ENCODE measurements at regions not wholly inside any gene's neighbourhood (a gene's known extent, or its start where the extent isn't known, plus 50 kb on each side); places are given as distances from the start of the nearest gene placed in this dataset.
"Not testable (repeated sequence)": the region's sequence is repeated elsewhere in the genome, so short reads cannot be mapped to it uniquely, and the experiment has no call there.

DNA sequence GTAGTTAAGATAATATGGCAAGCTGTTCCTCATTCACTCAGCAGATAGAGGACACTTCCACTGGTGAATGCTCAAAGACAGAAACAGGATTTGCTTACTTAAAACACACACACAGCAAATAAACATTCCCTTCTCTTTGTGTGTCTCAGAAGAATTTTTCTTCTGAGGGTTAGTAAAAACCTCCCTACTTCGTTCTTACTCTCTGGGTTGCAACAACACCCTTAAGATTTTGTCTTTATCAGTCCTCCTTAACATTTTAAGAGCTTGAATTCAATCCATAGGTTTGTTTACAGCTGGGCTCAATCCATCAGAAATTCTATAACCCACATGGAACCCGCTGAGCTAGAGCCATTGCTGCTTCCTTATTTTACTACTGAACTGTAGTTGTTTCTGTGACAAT lies 237.4 kb upstream of the PIK3R1 start:
- DNase-seq: no peak

DNA sequence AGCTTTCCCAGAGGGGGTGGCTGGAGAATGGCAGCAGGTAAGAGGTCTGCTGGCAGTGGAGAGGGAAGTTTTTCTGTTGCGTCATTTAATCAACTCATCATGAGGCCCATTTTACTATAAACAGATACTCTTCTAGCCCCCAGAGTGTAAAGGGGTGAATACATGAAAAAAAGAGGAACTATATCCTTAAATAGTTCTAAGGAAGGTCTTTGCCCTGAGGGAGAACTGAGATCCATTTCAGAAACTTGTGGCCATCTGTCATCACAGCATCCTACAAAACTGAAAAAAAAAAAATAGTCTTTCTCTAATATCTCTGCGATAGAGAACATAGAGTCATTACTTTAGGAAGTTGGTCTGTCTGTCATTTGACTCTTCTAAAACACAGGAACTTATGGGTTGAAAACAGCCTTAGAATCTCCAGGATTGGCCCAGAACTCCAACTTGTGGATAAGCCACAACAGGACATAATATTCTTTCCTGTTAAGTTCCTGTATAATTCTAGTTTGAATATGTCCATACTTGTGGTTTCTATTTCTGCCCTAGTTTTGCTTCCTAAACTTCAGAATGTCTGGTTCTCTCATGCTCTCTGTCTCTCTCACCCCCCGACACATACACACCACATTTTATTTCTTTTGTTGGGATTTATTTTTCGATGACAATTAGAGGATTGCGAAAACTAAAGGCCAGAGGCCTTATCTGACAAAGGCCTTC lies 238.5 kb upstream of the PIK3R1 start:
- DNase-seq: no peak

DNA sequence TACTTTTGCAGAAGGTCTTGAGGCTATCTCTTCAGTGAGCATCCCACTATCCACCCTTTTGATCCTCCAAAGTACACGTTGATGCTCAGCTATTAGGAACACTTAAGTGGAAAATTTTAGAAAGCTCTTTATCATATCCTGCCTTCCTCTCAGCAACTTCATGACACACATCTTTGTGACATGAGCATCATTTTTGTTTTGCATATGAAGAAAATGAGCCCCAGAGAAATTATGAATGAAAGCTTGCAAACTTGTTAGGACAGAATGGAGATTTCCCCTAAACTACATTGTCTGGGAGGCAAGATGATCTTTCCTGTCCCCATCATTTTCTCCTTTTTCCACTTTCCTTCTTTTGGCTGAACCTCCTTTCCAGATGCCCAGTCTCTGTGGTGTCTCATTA lies 239.4 kb upstream of the PIK3R1 start:
- no peak for DNase-seq

DNA sequence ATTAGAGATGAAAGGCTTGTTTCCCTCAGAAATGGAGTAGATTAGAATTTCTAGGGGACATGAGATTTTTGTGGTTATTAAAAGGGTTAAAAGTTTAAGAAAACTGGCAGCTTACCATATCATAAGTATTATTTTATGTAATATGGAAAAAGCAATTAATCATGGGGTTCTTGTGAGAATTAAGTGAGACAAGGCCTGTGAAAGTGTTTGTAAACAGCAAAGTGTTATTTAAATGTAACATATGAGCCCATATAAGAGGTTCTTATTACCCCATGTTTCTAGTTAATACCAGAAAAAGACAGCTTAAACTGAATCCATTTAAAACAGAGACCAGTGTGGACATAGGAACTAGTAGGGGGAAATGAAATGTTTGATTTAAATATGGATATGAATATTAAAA lies 241.1 kb upstream of the PIK3R1 start:
- DNase-seq: no peak

DNA sequence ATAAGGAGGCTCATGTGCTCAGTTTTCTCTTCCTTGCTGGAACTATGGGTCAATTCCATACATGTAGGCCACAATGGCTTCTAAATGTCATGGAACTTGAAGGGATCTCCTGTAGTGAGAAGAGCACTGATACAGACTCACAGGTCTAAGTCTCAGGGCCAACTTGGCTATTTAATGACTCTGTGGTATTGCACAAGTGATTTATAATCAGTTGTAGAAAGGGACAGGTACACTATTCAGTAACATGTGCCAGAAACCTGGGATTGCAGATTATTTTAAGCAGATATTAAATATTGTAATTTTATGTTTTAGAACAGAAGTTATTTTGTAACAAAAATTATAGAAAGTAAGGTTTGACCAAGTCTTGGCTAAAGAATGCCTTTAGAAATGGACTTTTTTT lies 241.5 kb upstream of the PIK3R1 start:
- DNase-seq: no peak

DNA sequence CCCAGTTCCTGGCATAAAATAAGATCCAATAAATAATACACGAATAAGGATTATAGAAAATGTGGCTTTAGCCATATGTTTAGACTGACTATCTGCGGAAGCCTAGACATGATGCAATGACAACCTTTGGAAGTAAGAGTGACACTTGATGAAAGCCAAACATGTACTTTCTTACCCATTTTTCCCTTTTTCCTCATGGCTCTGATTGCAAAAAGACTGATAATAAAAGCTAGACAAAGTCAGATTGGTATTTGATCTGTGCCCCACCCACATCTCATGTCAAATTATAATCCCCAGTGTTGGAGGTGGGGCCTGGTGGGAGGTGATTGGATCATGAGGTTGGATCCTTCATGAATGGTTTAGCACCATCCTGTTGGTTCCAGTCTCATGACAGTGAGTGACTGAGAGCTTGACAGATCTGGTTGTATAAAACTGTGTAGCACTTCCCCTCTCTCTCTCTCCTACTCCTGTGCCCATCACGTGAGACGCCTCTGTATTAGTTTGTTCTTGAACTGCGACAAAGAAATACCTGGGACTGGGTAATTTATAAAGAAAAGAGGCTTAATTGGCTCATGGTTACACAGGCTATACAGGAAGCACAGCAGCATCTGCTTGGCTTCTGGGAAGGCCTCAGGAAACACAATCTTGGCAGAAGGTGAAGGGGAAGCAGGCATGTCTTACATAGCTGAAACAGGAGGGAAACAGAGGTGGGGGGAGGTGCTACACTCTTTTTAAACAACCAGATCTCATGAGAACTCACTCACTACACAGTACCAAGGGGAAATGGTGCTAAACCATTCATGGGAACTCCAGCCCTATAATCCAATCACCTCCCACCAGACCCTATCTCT lies 243.4 kb upstream of the PIK3R1 start:
- no peak for DNase-seq

DNA sequence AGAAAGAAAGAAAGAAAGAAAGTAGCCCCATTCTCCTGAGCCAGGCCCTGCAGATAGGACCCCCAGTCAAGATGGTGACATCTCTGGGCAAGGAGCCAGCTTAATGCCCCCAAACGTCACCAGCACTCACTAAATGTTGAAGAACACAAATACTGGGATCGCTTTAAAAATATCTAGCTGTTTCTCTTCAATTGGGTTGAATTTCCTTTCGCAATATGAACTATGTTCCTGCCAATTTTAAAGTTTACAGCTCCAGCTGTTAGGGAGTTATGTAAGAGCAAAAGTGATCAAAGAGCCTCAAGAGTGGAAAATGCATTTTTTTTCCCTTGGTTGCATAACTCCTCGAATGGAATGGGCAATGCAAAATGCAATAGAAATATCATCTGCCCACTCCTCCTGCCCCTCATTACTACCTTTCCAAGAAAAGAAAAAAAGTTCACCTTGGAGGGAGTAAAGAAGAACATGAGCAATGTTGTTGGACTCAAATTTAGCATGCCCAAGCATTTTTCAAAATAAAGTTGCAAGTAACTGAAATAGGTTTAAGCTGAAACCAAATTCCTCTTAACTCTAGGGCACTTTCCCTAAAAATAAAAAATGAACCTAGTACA lies 244.2 kb upstream of the PIK3R1 start:
- no peak for DNase-seq

DNA sequence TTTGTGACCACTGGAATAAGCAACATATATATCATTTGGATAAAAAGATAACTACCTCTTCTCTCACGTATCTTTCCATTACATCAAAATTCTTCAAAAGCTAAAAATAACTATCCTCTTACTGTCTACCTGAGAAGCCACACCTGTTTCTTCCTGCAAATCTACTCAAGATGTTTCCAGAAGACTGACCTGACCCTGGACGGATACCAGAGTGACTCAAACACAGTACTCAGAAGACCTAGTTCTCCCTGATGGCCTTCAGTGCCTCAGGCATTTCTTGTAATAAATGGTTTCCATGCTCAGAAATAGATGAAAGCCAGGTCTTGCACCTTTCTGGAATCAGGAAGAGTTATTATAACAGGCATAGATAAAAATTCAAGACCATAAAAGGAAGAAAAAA lies 245.9 kb upstream of the PIK3R1 start:
- no peak for DNase-seq

DNA sequence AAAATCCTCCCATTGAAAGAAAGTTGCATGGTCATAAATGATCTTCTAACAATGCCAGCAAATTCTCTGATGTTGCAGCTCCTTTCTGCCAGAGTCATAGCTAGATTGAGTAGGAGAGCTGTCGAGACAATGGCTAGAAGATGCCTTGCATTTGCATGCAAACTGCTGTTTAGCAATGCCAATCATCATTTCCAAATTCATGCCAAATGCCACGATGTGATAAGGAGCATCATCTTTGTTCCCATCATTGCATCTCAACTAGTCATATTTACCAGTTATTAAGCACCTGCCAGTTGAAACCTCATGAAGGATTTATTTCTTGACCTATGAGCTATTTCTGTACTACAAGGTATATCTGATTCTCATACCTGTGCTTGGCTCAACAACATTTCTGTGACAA lies 246.4 kb upstream of the PIK3R1 start:
- DNase-seq: no peak

DNA sequence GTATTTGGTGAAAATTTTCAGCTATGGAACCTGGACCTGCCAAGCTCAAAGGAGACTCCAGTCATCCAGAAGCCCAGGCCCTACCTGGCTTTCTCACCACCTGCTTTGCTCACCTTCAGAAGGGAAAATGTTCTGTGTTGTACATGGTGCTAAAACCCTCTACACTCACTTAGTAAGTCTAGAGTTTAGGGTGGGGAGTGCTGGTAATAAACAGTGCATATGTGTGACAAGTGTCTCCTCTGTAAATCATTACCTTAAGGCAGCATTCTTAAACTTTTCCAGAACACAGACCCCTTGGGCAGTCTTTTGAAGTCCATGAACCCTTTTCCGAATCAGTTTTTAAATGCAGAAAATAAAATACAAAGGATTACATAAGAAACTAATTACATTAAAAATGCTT lies 248.8 kb upstream of the PIK3R1 start:
- DNase-seq: no peak

DNA sequence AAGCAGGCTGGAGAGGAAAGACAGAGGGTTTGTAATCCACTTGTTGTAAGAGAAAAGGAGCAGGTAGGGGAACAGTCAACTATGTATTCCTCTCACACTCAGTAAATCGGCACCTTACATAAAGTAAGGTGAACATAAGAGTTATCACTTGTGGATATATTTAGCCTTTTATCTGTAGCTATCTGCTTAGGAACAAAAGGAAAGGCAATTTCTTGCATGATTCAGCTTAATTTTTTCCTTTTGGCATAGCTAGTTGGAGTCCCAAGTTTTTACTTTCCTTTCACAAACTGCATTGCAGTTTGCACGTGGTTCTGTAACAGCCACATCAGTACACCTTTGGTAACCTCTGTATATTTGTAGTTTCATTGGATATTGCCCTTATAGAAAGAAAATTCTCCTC lies 250.9 kb upstream of the PIK3R1 start:
- DNase-seq: no peak

DNA sequence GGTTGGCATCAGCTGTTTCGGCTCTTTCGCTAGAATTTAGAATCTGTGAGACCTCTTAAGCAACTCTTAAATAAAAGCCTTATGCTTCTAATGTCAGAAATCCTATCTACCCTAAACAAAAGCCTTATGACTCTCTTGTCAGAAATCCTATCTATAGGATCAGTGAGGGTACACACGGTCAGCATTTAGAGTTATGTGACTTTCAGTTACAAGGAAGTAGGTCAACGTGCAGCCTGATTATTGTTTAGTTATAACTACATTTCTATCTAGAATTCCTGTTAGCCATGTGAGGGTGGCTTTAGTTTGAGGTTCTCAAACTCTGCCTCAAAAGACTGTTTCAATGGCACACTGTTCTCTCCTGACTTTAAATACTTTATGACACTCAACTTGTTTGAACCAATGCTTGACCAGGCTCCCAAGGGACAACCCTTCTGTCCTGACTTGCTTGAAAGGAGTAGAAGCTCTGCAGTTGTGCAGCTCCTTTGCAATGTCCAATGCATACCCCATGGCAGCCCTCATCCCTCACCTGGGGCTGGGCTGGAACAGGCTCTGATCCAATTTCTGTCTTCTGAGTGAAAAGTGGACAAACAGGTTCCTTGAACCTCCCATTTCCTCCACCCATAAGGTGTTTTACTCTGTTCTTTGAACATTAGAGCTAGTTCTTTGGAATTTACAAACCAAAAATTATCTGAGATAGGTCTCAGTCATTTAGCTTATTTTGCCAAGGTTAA lies 251.6 kb upstream of the PIK3R1 start:
- DNase-seq: no peak

DNA sequence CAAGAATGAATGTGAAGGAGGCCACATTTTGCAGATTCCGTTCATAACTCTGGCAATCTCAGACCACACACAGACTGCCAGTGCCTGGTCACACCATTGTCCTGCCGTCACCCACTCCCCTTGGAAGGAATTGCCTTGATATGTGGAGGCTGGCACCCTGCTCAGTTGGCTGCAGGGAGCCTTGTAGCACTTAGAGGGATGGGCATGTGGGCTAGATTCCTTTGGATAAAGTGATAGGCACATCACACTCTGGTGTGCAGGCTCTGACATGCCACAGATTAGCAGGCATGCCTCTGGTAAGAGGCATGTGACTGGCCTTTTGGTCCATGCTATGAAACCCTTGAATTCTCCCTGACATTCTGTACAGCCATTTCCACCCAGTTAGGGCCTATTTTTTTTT lies 254.6 kb upstream of the PIK3R1 start:
- no peak for DNase-seq

DNA sequence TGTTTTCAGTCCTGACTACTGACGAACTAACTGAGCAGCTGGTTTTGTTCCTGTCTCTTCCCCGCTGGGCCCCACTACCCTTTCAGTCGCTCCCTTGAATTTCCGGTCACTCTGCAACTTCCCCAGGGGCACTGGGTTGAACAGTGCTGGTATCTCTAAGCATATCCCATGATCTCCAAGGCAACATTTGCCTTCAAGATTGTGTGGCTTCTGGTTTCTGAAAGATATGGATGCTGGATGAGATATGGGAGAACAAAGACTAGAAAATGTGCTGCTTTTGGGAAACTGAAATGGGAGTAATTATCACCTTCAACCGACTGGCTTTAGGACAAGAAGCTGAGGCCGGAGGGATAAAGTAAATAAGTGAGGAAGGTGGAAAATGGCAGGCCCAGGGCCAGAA lies 258.2 kb upstream of the PIK3R1 start:
- DNase-seq: no peak

DNA sequence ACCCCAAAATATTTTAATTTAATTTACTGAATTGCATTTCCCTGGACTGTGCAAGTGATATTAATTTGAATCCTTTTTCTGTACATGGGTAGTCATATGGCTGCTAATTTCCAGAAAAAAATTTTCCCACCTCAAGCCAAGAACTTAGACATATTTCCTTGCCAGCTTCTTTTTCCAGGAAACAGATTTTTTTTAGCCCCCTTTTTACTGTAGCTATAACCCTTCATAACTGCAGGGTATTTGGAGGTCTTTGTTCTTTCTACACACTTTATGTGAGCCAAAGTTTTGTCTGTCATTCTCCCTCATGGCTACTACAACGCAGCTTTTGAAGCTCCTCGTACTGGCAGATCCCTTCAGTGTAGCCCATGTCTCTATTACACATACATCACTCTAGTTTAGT lies 261.2 kb upstream of the PIK3R1 start:
- DNase-seq: no peak

DNA sequence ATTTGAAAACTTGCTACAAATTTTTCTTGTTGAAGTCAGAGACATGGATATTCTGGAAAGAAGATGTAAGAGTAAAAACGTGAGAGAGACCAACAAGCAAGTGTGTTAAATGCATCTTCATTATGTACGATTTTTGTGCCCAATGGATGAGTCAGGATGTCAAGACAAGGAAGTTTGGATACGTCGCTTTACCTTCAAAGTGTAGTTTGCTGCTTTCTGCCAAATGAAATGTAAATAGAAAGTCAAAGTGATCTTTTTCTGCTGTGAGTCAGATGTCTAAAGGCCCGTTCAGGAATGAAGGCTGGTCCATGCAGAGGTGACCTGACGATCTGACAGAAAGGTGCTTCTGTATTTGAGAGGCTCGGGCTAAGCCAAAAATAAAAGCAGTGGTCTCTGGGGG lies 273.1 kb upstream of the PIK3R1 start:
- no peak for DNase-seq

DNA sequence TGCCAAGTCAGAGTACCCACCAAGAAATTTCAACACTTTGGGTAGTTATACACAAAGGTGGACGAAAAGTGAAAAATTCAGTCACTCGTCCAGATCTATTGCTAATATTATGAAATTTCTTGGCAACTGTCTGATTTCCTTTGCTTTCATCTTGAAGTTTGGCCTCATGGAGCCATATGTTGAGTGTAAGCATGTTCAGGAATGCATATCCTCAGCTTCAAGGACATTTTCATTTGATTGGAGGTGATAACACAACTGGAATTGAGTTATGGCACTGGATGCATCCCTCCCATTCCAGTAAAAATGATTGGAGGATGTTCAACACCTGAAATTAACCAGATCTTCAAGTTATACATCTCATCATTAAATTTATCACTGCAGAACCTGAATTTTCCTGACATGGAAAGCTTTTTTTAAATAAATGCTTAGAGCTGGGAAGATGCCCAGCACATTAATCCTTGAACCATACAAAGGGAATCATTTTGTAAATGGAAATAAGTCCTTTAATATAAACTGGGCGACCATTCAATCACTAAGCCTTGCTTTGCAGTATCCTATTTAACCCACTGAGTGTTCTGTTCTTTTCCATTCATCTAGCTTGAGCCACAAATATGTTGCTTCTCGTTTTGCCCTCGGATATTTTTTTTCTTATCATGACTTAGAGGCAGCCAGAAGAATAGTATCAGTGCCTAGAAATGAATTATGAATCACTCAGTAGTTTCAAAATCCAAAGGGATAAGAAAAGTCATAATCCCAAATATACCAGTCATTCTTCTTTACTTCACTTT lies 273.7 kb upstream of the PIK3R1 start:
- no peak for DNase-seq

DNA sequence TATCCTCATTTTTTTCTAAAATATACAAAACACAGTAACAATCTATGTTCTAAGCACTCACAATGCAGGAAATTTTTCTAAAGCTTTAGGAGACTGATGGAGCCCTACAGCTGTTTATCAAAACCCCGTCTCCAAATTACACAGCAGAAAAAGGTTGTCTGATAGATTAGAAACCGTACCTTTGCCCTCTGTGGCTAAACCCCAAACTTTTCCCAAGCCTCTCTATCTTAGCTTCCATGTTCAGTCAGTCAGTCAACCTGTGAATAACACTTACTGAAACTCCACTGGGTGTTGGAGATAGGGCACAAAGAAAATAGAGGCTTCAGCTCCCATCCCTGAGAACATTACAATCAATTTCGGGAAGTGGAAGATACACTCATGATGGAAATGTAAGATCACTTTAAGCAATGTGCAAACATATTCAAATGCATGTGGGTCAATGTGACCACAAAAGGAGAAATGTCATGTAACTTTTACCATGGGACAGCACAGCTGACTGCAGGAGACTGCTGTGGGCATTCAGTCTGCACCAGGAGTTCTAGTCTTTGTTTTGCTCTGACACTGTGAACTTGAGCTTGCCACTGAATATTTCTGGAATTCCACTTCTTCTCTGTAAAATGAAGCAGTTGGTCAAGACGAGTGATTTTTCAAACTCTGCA lies 279.5 kb upstream of the PIK3R1 start:
- DNase-seq: no peak

DNA sequence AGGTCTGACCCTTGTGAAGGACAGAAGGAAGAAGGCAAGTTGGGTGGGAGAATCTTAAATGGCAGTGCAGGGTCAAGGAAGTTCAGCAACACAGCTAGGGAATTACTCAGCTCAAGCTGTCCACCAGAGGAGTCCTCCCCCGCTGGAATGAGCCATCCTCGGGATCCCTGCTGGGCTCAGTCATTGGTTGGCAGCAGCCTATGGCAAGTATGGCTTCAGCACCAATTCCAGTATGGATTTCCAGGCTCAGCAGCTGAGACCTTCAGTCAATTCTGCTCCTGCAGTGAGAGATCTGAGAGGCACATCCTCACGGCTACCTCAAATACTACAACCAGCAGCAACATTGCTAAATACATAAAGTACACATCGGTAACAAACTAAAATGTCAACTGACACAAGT lies 280.6 kb upstream of the PIK3R1 start:
- no peak for DNase-seq

DNA sequence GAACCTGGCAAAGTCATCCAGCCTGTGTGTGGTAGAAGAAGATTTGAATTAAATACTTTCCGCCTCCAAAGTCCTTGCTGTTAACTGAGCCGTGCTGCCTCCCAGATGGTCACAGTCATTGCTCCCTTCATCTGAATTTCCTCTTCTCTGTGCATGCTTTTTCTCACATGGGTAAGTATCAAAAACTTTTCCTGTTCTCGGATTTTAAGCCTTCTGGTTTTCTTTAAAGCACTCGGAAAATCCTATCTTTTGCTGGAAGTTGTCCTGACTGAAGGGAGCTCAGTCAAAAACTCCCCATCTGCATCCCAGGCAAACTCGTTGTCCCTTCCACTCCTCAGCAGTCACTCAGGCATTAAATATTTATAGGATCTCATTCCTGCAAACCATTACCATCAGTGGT lies 290.0 kb upstream of the PIK3R1 start:
- no peak for DNase-seq

DNA sequence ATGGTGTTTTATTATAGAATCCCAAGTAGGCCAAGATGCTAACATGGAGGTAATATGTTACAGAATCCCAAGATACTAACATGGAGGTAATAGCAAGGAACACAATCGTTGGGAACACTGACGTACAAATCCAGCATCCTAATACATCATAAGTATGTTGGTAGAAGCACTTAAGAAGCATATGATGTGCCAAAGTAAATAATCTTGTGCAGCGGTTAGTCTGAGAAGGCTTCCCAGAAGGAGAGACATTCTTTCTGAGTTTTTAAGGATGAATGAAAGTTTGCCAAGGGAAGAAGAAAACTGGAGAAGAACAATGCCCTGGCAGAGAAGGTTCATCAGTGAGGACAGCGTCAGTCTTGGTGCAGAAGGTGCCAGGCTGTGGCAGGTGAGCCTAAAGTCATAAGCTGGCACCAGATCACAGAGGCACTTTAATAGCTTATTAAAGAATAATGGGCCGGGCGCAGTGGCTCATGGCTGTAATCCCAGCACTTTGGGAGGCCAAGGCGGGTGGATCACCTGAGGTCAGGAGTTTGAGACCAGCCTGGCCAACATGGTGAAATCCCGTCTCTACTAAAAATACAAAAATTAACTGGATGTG lies 294.5 kb upstream of the PIK3R1 start:
- no peak for DNase-seq

DNA sequence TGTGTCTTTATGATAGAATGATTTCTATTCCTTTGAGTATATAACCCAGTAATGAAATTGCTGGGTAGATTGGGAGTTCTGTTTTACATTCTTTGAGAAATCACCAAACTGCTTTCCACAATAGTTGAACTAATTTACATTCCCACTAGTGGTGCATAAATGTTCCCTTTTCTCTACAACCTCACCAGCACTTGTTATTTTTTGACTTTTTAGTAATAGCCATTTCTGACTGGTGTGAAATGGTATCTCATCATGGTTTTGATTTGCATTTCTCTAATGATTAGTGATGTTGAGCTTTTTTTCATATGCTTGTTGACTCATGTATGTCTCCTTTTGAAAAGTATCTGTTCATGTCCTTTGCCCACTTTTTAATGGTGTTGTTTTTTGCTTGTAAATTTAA lies 296.0 kb upstream of the PIK3R1 start:
- not testable (repeated sequence) for DNase-seq
